ENCODE measurements at regions not wholly inside any gene's neighbourhood (a gene's known extent, or its start where the extent isn't known, plus 50 kb on each side); places are given as distances from the start of the nearest gene placed in this dataset.

DNA sequence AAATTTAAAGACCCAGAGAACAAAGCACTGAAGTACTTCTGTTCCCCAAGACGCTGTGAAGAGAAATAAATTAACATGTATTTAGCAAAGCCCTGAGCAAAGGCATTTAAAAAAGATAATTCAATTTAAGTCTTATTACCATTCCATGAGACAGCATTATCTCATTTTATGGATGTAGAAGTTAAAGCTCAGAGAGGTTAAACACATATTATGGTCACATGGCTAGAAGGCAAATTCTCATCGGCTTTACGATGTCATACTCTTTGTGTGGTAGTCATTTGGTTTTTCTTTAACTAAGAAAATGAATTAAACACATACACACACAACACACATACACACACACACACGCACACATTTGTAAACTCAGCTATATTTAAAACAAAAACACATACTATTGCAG lies 262.7 kb downstream of the HS3ST1 start:
- no peaks in the 10 kb centered on the region for H3K4me1 ChIP-seq
- ChIA-PET POLR2A (no interaction called here), CTCF (no interaction called here)
- peaks cover 5% of the 10 kb centered on the region for H3K36me3 Mint-ChIP-seq (ENCODE audit: insufficient read depth, unreplicated experiment)
- no peaks in the 10 kb centered on the region for H3K4me1 Mint-ChIP-seq (ENCODE audit: low read depth, unreplicated experiment)
- intact Hi-C loops (cut with micrococcal nuclease; ENCODE audit: unreplicated experiment) = no loop called here
- H3K36me3 ChIP-seq (ENCODE audit: control insufficient read depth, insufficient read depth, low read length) = no peaks in the 10 kb centered on the region
- no peak for DNase-seq
- no peaks in the 10 kb centered on the region for H3K9me3 ChIP-seq
- no peaks in the 10 kb centered on the region for H3K9me3 Mint-ChIP-seq (ENCODE audit: unreplicated experiment)
- H3K27me3 ChIP-seq (replicated peaks; ENCODE audit: control insufficient read depth, insufficient read depth, low read length) = no peaks in the 10 kb centered on the region
- TF ChIP-seq, protein P1, sequence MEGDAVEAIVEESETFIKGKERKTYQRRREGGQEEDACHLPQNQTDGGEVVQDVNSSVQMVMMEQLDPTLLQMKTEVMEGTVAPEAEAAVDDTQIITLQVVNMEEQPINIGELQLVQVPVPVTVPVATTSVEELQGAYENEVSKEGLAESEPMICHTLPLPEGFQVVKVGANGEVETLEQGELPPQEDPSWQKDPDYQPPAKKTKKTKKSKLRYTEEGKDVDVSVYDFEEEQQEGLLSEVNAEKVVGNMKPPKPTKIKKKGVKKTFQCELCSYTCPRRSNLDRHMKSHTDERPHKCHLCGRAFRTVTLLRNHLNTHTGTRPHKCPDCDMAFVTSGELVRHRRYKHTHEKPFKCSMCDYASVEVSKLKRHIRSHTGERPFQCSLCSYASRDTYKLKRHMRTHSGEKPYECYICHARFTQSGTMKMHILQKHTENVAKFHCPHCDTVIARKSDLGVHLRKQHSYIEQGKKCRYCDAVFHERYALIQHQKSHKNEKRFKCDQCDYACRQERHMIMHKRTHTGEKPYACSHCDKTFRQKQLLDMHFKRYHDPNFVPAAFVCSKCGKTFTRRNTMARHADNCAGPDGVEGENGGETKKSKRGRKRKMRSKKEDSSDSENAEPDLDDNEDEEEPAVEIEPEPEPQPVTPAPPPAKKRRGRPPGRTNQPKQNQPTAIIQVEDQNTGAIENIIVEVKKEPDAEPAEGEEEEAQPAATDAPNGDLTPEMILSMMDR (IDR thresholded peaks at IDR 0.05; ENCODE audit: insufficient read depth in 1 of 2, low read depth in 1 of 2, low read length in 1 of 2, severe bottlenecking in 1 of 2, unreplicated experiment in 1 of 2) = no peak
- no peak overlapping the region for H3K4me3 ChIP-seq (ENCODE audit: low read depth, low read length)
- H3K27me3 Mint-ChIP-seq (ENCODE audit: insufficient read depth, unreplicated experiment) = no peaks in the 10 kb centered on the region
- no peak overlapping the region for H3K27ac Mint-ChIP-seq (ENCODE audit: unreplicated experiment)
- BruUV-seq (replicated peaks) = no TSS peak
- no peak overlapping the region for H3K4me3 Mint-ChIP-seq (ENCODE audit: unreplicated experiment)

DNA sequence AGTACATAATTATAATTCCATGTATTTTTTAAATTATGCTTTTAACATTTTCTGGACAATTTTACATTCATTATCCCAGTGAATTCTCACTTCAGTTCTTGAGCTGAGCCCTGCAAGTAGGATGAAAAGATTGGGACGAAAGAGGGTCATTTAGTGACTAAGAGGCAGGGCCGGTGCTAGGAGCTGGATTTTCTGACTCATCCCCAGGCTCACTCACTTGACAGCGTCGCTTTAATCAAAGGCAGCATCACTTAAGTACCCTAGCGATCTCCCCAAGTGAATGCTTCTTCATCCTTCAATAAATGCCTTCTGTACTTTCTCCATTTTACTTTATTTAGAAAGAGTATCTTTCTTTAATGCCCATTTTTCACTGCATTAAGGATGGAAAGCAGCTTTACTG lies 263.6 kb downstream of the HS3ST1 start:
- no peaks in the 10 kb centered on the region for H3K9me3 Mint-ChIP-seq (ENCODE audit: unreplicated experiment)
- H3K4me3 Mint-ChIP-seq (ENCODE audit: unreplicated experiment) = no peak overlapping the region
- no peak overlapping the region for H3K27ac Mint-ChIP-seq (ENCODE audit: unreplicated experiment)
- H3K27me3 Mint-ChIP-seq (ENCODE audit: insufficient read depth, unreplicated experiment) = no peaks in the 10 kb centered on the region
- TF ChIP-seq, protein P1 (IDR thresholded peaks at IDR 0.05; ENCODE audit: insufficient read depth in 1 of 2, low read depth in 1 of 2, low read length in 1 of 2, severe bottlenecking in 1 of 2, unreplicated experiment in 1 of 2) = no peak
- Histone ChIP-seq H3K9me3 (no peaks in the 10 kb centered on the region), H3K36me3 (ENCODE audit: control insufficient read depth, insufficient read depth, low read length) (no peaks in the 10 kb centered on the region), H3K27me3 (replicated peaks; ENCODE audit: control insufficient read depth, insufficient read depth, low read length) (no peaks in the 10 kb centered on the region), H3K4me3 (ENCODE audit: low read depth, low read length) (no peak overlapping the region), H3K4me1 (no peaks in the 10 kb centered on the region)
- no peaks in the 10 kb centered on the region for H3K4me1 Mint-ChIP-seq (ENCODE audit: low read depth, unreplicated experiment)
- no peak for DNase-seq
- BruUV-seq (replicated peaks) = no TSS peak
- ChIA-PET CTCF (no interaction called here), POLR2A (no interaction called here)
- intact Hi-C loops (cut with micrococcal nuclease; ENCODE audit: unreplicated experiment) = no loop called here
- peaks cover 5% of the 10 kb centered on the region for H3K36me3 Mint-ChIP-seq (ENCODE audit: insufficient read depth, unreplicated experiment)

DNA sequence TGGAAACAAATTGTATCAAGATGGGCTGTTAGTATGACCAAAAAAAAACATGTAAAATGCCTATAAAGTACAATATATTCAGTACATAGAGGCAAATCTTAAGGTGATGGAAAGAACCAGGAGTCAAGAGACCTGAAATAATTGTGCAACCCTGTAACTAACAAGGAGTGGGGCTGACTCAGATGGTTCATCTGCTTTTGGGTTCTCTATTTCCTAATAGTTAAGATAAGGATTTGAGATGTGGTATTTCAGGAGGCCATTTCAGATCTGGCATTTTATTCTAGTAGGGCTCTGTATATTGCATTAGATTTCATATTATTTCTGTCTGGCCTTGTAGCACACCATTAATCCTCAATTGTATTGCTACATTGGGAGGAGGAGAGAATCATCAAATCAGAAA lies 268.4 kb downstream of the HS3ST1 start:
- Mint-ChIP-seq H3K9me3 (ENCODE audit: unreplicated experiment) (peaks cover 11% of the 10 kb centered on the region), H3K4me3 (ENCODE audit: unreplicated experiment) (no peak overlapping the region), H3K4me1 (ENCODE audit: low read depth, unreplicated experiment) (peaks cover 9% of the 10 kb centered on the region), H3K36me3 (ENCODE audit: insufficient read depth, unreplicated experiment) (peaks cover 5% of the 10 kb centered on the region), H3K27ac (ENCODE audit: unreplicated experiment) (no peak overlapping the region), H3K27me3 (ENCODE audit: insufficient read depth, unreplicated experiment) (no peaks in the 10 kb centered on the region)
- Histone ChIP-seq H3K36me3 (ENCODE audit: control insufficient read depth, insufficient read depth, low read length) (no peaks in the 10 kb centered on the region), H3K27me3 (replicated peaks; ENCODE audit: control insufficient read depth, insufficient read depth, low read length) (no peaks in the 10 kb centered on the region), H3K9me3 (no peaks in the 10 kb centered on the region), H3K4me3 (ENCODE audit: low read depth, low read length) (no peak overlapping the region), H3K4me1 (no peaks in the 10 kb centered on the region)
- ChIA-PET POLR2A (no interaction called here), CTCF (no interaction called here)
- no peak for DNase-seq
- no TSS peak for BruUV-seq (replicated peaks)
- TF ChIP-seq, protein P1 (IDR thresholded peaks at IDR 0.05; ENCODE audit: insufficient read depth in 1 of 2, low read depth in 1 of 2, low read length in 1 of 2, severe bottlenecking in 1 of 2, unreplicated experiment in 1 of 2) = no peak
- intact Hi-C loops (cut with micrococcal nuclease; ENCODE audit: unreplicated experiment) = no loop called here
